ENCODE measurements at regions not wholly inside any gene's neighbourhood (a gene's known extent, or its start where the extent isn't known, plus 50 kb on each side); places are given as distances from the start of the nearest gene placed in this dataset.

DNA sequence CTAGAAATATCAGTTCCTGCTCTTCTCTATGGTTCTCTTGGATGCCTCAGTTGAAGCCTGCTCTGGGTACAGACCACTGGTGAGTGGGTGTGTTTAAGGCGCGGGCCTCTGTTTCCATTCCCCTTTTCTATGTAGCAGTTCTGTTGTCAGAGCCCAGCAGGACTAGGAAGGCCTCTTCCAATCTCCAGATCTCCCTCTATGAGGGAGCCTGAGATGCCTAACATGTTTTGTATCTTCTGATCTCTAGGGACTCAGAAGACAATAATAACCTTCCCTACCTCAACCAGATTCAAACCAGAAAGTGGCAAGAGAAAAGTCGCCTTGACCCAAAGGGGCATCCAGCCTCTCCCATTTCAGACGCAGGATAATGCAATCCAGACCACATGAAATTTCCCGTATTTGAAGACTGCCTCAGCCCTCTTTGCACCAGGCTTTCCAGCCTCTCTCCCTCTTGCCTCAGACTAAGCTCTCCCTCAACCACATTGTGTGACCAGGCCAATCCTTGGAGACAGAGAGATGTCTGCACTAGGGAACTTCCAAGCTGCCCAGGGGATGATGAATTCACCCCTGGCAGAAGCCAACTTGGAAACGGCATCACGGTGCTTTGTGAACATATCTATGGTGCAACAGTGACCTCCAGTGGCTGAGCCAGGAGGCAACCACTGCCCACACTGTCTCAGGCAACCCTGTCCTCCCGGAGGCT, 150.1 kb upstream of the UBASH3B start:
- TF ChIP-seq, protein P1, sequence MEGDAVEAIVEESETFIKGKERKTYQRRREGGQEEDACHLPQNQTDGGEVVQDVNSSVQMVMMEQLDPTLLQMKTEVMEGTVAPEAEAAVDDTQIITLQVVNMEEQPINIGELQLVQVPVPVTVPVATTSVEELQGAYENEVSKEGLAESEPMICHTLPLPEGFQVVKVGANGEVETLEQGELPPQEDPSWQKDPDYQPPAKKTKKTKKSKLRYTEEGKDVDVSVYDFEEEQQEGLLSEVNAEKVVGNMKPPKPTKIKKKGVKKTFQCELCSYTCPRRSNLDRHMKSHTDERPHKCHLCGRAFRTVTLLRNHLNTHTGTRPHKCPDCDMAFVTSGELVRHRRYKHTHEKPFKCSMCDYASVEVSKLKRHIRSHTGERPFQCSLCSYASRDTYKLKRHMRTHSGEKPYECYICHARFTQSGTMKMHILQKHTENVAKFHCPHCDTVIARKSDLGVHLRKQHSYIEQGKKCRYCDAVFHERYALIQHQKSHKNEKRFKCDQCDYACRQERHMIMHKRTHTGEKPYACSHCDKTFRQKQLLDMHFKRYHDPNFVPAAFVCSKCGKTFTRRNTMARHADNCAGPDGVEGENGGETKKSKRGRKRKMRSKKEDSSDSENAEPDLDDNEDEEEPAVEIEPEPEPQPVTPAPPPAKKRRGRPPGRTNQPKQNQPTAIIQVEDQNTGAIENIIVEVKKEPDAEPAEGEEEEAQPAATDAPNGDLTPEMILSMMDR (IDR thresholded peaks at IDR 0.05; ENCODE audit: low read length) = peak; percentile 81
- TF ChIP-seq EZH2 (optimal IDR thresholded peaks at IDR 0.05; ENCODE audit: low read depth, low read length) = no peak
- TF ChIP-seq EZH2phosphoT487 (IDR thresholded peaks at IDR 0.05; ENCODE audit: low read length) = no peak
